WERI-Rb-1 (cell line): ENCODE measurements at regions not wholly inside any gene's neighbourhood (a gene's known extent, or its start where the extent isn't known, plus 50 kb on each side); places are given as distances from the start of the nearest gene placed in this dataset.

Experiments used
- DNase-seq: peaks from one replicate; pipeline ENCODE4 v3.0.0-alpha.2; 2020
- H3K27ac ChIP-seq: fragments of 250-450 bp; sonication (Bioruptor Pico); 2 replicates; pipeline ENCODE4 v1.5.1; 2020; ENCODE audit warnings: mild to moderate bottlenecking, moderate library complexity
- H3K27me3 ChIP-seq: fragments of 250-450 bp; sonication (Bioruptor Pico); 2 replicates; pipeline ENCODE4 v1.5.1; 2021; ENCODE audit warnings: mild to moderate bottlenecking, low read depth, moderate library complexity; ENCODE audit not compliant: insufficient read depth, severe bottlenecking
- H3K36me3 ChIP-seq: fragments of 250-450 bp; sonication (Bioruptor Pico); 2 replicates; pipeline ENCODE4 v1.5.1; 2020; ENCODE audit warnings: mild to moderate bottlenecking, moderate library complexity
- H3K4me3 ChIP-seq: 2 replicates; pipeline ENCODE4 v1.5.1; 2011; ENCODE audit warnings: low read depth, mild to moderate bottlenecking, control low read depth, low read length
- H3K9me3 ChIP-seq: fragments of 250-450 bp; sonication (Bioruptor Pico); 2 replicates; pipeline ENCODE4 v1.5.1; 2021; ENCODE audit warnings: mild to moderate bottlenecking, moderate library complexity; ENCODE audit not compliant: severe bottlenecking
- TF ChIP-seq, protein P1 (sequence below): IDR thresholded peaks from 2 replicates; pipeline ENCODE4 v1.5.1; 2011; ENCODE audit warnings: low read depth, mild to moderate bottlenecking, control low read depth, inconsistent platforms, low read length

DNA sequence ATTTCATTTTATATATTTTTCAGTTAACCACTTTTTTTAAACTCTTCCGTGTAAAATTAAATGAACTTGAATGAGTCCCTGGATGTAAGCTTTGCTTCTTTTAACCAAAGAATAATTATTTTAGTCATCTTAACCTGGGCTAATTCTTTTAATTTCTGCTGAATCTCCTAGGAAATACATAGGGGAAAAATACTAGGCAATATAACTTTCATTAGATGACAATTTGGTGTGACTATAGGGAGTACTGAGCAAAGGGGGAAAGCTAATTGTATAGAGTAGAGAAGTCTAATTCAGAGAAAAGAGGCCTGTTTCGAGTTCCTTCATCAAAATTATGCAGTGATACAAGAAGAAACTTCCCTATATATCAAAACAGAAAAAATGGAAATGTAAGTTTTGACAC lies 388.1 kb downstream of the NOVA1 start:
- no peak overlapping the region for H3K27ac ChIP-seq
- no peaks in the 10 kb centered on the region for H3K9me3 ChIP-seq
- TF ChIP-seq, protein P1, sequence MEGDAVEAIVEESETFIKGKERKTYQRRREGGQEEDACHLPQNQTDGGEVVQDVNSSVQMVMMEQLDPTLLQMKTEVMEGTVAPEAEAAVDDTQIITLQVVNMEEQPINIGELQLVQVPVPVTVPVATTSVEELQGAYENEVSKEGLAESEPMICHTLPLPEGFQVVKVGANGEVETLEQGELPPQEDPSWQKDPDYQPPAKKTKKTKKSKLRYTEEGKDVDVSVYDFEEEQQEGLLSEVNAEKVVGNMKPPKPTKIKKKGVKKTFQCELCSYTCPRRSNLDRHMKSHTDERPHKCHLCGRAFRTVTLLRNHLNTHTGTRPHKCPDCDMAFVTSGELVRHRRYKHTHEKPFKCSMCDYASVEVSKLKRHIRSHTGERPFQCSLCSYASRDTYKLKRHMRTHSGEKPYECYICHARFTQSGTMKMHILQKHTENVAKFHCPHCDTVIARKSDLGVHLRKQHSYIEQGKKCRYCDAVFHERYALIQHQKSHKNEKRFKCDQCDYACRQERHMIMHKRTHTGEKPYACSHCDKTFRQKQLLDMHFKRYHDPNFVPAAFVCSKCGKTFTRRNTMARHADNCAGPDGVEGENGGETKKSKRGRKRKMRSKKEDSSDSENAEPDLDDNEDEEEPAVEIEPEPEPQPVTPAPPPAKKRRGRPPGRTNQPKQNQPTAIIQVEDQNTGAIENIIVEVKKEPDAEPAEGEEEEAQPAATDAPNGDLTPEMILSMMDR, result no peak
- no peak overlapping the region for H3K4me3 ChIP-seq
- peaks cover 22% of the 10 kb centered on the region for H3K27me3 ChIP-seq
- no peaks in the 10 kb centered on the region for H3K36me3 ChIP-seq
- no peak for DNase-seq

DNA sequence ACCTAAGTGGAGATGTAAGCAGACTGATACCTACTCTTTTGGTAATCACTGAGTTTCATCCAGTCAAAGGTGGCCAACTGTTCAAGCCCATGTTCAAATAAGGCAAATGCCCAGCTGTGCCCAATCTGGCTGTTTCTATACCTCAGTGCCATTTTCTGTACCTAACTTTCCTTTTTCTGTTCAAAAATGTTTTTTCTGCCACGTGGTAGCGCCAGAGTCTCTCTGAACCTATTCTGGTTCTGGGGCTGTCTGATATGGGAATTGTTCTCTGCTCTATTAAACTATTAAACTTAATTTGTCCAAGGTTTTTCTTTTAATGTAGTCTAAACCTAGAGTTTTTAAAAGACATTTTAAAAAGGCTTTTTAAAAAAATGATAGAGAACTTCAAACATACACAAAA lies 391.2 kb downstream of the NOVA1 start:
- no peak for DNase-seq
- no peak overlapping the region for H3K4me3 ChIP-seq
- TF ChIP-seq, protein P1, result no peak
- peaks cover 25% of the 10 kb centered on the region for H3K27me3 ChIP-seq
- no peaks in the 10 kb centered on the region for H3K9me3 ChIP-seq
- H3K27ac ChIP-seq, result no peak overlapping the region
- H3K36me3 ChIP-seq, result no peaks in the 10 kb centered on the region

DNA sequence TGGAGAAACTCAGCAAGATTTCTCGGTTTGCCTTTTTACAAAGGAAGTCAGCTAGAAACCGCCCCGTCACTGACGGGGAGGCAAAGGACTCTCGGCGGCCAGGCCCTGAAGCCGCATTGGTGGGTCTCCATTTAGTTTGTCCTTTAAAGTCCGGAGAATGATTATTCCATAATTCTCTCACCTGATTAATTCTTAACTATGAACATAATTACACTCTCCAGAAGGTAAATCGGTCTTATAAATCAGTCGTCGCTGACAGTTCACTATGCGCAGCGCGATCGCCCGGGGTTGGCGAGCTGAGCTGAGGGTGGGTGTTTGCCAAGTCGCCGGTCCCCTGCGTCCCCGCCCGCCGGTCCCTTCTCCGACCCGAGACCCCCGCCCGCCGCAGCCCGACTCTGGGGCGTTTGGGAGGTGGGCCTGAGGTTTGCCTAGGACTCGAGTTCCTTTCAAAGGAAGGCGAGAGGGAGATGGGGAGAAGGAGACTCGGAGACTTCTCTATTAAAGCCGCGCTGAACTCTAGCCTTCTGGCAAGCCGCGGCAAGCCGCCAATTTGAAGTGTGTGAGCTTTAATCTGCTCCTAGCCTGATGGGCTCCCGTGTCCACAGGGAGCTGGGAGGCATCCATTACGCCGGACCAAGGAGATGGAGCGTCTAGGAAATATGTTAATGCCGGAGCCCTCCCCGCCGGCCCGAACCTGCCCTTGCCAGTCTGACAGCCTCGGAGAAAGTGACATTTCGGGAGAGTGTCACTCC lies 392.9 kb downstream of the NOVA1 start:
- H3K27me3 ChIP-seq, result peaks cover 24% of the 10 kb centered on the region
- H3K4me3 ChIP-seq, result no peak overlapping the region
- DNase-seq, result peak; percentile 5
- H3K9me3 ChIP-seq, result no peaks in the 10 kb centered on the region
- H3K36me3 ChIP-seq, result no peaks in the 10 kb centered on the region
- no peak overlapping the region for H3K27ac ChIP-seq
- TF ChIP-seq, protein P1, result no peak

DNA sequence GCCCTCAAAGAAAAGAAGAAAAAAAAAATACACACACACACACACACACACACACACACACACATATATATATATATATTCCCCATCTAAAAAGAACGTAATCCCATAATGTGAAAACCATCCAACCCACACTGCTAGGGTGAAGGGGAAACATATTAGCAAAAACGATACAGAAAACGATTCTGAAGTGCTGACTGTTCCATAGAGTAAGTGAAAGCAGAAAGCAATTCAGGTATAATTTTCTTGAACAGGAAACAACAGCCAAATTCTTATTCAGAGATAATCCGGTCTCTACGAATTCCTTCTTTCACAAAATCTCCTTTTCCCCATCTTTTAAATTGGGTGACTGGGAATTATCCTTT lies 393.5 kb downstream of the NOVA1 start:
- Histone ChIP-seq H3K27me3 (peaks cover 23% of the 10 kb centered on the region), H3K9me3 (no peaks in the 10 kb centered on the region), H3K4me3 (no peak overlapping the region)

DNA sequence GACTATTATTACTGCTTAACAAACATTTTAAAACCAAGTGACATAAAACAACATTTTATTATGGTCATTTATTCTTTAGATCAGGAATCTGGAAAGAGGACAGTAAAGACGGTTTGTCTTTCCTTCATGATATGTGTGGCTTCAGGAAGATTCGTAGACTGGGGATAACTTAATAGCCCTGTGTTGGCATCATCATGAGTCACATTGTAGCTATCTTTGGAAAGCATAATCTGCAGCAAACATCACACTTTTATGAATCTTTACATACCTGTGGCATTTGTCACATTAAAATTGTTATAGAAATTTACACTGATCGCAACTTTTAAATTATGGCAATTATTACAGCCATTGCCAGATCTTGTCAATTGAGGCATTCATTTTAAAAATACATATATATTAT lies 397.1 kb downstream of the NOVA1 start:
- Histone ChIP-seq H3K27ac (no peak overlapping the region), H3K9me3 (no peaks in the 10 kb centered on the region), H3K36me3 (no peaks in the 10 kb centered on the region), H3K4me3 (no peak overlapping the region), H3K27me3 (peaks cover 21% of the 10 kb centered on the region)
- TF ChIP-seq, protein P1, result no peak
- no peak for DNase-seq

More for the DNA sequence above, 393.5 kb downstream of the NOVA1 start:
- TF ChIP-seq, protein P1, result no peak
- H3K27ac ChIP-seq, result no peak overlapping the region
- no peaks in the 10 kb centered on the region for H3K36me3 ChIP-seq
- DNase-seq, result no peak
